Transverse colon (tissue), 4 donors: ENCODE measurements at regions not wholly inside any gene's neighbourhood (a gene's known extent, or its start where the extent isn't known, plus 50 kb on each side); places are given as distances from the start of the nearest gene placed in this dataset.

ENCODE experiments used
- DNase-seq: peaks from one replicate; pipeline ENCODE4 v3.0.0-alpha.2; 2019
- H3K27ac ChIP-seq, 4 donors: fragments of 200-600 bp; sonication (generic); 2 replicates each; pipeline ENCODE4 v1.5.1; 2016 to 2018; ENCODE audit warnings: inconsistent platforms in 4 of 4
- H3K27me3 ChIP-seq: fragments of 200-600 bp; sonication (generic); 2 replicates; pipeline ENCODE4 v1.5.1; 2017; ENCODE audit warnings: inconsistent platforms
- H3K36me3 ChIP-seq, 4 donors: fragments of 200-600 bp; sonication (generic); 2 replicates each; pipeline ENCODE4 v1.5.1; 2017 to 2019; ENCODE audit warnings: inconsistent platforms in 4 of 4
- H3K4me1 ChIP-seq, 4 donors: fragments of 200-600 bp; sonication (generic); 2 replicates each; pipeline ENCODE4 v1.5.1; 2017 to 2020; ENCODE audit warnings: inconsistent platforms in 4 of 4
- H3K4me3 ChIP-seq, 4 donors: fragments of 200-600 bp; sonication (generic); 1 replicate in 1 of 4; 2 replicates in 3 of 4; pipeline versions ENCODE4 v1.5.1 to v1.6.1; 2017 to 2019; ENCODE audit warnings: inconsistent platforms in 4 of 4
- H3K9me3 ChIP-seq, 2 donors: fragments of 200-600 bp; sonication (generic); 2 replicates each; pipeline ENCODE4 v1.5.1; 2017 to 2019; ENCODE audit warnings: inconsistent platforms in 2 of 2
- CTCF ChIP-seq, 5 experiments: fragments of 200-600 bp in 3 of 5; fragments of 450-650 bp in 2 of 5; sonication (generic) in 3 of 5; IDR thresholded peaks; 1 replicate in 2 of 5; 2 replicates in 3 of 5; pipeline ENCODE4 v1.5.1; 2016 to 2017; ENCODE audit warnings: antibody characterized with exemption in 5 of 5, inconsistent platforms in 3 of 5, mild to moderate bottlenecking in 2 of 5, moderate library complexity in 1 of 5
- EP300 ChIP-seq: sonication (generic); formaldehyde crosslinking; IDR thresholded peaks from one replicate; pipeline ENCODE4 v1.6.1; 2017; ENCODE audit warnings: antibody characterized with exemption, low read depth
- POLR2A ChIP-seq: fragments of 450-650 bp; IDR thresholded peaks from one replicate; pipeline ENCODE4 v1.6.1; 2016; ENCODE audit warnings: antibody characterized with exemption, mild to moderate bottlenecking, moderate library complexity
- POLR2AphosphoS5 ChIP-seq, 3 donors: sonication (generic); formaldehyde crosslinking; IDR thresholded peaks; one replicate each; pipeline ENCODE4 v1.6.1; 2016; ENCODE audit warnings: antibody characterized with exemption in 3 of 3
- WGBS, 2 donors: methylation state at CpG; one replicate each; pipeline ENCODE4 v1.1.5; 2018; ENCODE audit warnings: low coverage in 1 of 2; 5-methylcytosine and 5-hydroxymethylcytosine counted together
- in situ Hi-C, 4 donors: fragments of 200-750 bp; cut with MboI; loops; one replicate each; pipeline versions ENCODE4 v1.15.0 to v1.15.1; 2017; ENCODE audit warnings: low sequenced_read_pairs in 3 of 4, low pct_ligation_motif_present in 1 of 4, low pct_unique_long_range_greater_than_20kb in 1 of 4
- intact Hi-C: fragments of 100-400 bp; cut with DNase I; formaldehyde crosslinking; loops from one replicate; pipeline ENCODE4 v1.15.1; 2023; ENCODE audit warnings: low total_unique reads

GRCh38 chr5:71828291-71829040 lies 109.4 kb downstream of the CARTPT start:
- peaks cover 0 to 8% (median 5%) of the 10 kb centered on the region in 4 donors for H3K4me1 ChIP-seq
- H3K27ac ChIP-seq: no peak overlapping the region
- intact Hi-C loops: no loop called here
- DNase-seq: no peak
- TF ChIP-seq POLR2AphosphoS5 (IDR thresholded peaks at IDR 0.05) (no peak), CTCF (IDR thresholded peaks at IDR 0.05) (no peak), EP300 (no peak), POLR2A (no peak)
- H3K4me3 ChIP-seq: no peak overlapping the region
- no peaks in the 10 kb centered on the region for H3K27me3 ChIP-seq
- peaks cover 13 to 19% of the 10 kb centered on the region in 2 donors for H3K9me3 ChIP-seq
- in situ Hi-C loops: no loop called here
- H3K36me3 ChIP-seq: no peaks in the 10 kb centered on the region
- WGBS, 2 donors: 89 to 93% methylated on average over 1 to 2 of the region's 2 CpGs

- no peaks in the 10 kb centered on the region for H3K27me3 ChIP-seq
- H3K9me3 ChIP-seq: peaks cover 13 to 18% of the 10 kb centered on the region in 2 donors
- DNase-seq: no peak
- intact Hi-C loops (no loop called here), in situ Hi-C loops (no loop called here)
- H3K36me3 ChIP-seq: no peaks in the 10 kb centered on the region
- 80 to 89% methylated on average over 5 of the region's 5 CpGs for WGBS, 2 donors
- TF ChIP-seq POLR2AphosphoS5 (IDR thresholded peaks at IDR 0.05) (no peak), CTCF (IDR thresholded peaks at IDR 0.05) (no peak), EP300 (no peak), POLR2A (no peak)
- no peak overlapping the region for H3K27ac ChIP-seq
- H3K4me1 ChIP-seq: peaks cover 0 to 8% (median 5%) of the 10 kb centered on the region in 4 donors
- no peak overlapping the region for H3K4me3 ChIP-seq
These were observed 110.1 kb downstream of the CARTPT start for GRCh38 chr5:71829206-71829605.

- Histone ChIP-seq H3K27me3 (no peaks in the 10 kb centered on the region), H3K36me3 (no peaks in the 10 kb centered on the region), H3K4me1 (peaks cover 0 to 8% (median 5%) of the 10 kb centered on the region in 4 donors), H3K4me3 (no peak overlapping the region), H3K27ac (peak overlapping the region in 3 of 4 donors; percentile 33 to 39 (median 35)), H3K9me3 (peaks cover 7 to 8% of the 10 kb centered on the region in 2 donors)
- 64 to 65% methylated on average over 4 of the region's 4 CpGs for WGBS, 2 donors
- intact Hi-C loops (no loop called here), in situ Hi-C loops (no loop called here)
- TF ChIP-seq POLR2A: no peak
- DNase-seq: peak; percentile 37
These were observed 111.8 kb downstream of the CARTPT start for GRCh38 chr5:71830681-71831539.

- 68 to 69% methylated on average over 4 of the region's 4 CpGs for WGBS, 2 donors
- DNase-seq: no peak
- no peak overlapping the region for H3K4me3 ChIP-seq
- intact Hi-C loops (no loop called here), in situ Hi-C loops (no loop called here)
- peaks cover 0 to 8% (median 5%) of the 10 kb centered on the region in 4 donors for H3K4me1 ChIP-seq
- no peaks in the 10 kb centered on the region for H3K27me3 ChIP-seq
- H3K9me3 ChIP-seq: no peaks in the 10 kb centered on the region
- no peaks in the 10 kb centered on the region for H3K36me3 ChIP-seq
- no peak for TF ChIP-seq EP300
- TF ChIP-seq POLR2A: no peak
- no peak for TF ChIP-seq POLR2AphosphoS5 (IDR thresholded peaks at IDR 0.05)
- TF ChIP-seq CTCF (IDR thresholded peaks at IDR 0.05): no peak
- no peak overlapping the region for H3K27ac ChIP-seq
These were observed 114.0 kb downstream of the CARTPT start for GRCh38 chr5:71832812-71833715.
